H9 (cell line): ENCODE measurements at regions not wholly inside any gene's neighbourhood (a gene's known extent, or its start where the extent isn't known, plus 50 kb on each side); places are given as distances from the start of the nearest gene placed in this dataset.

Source experiments
- DNase-seq: peaks from one replicate; pipeline ENCODE4 v3.0.0-alpha.2; 2017
- H2AFZ ChIP-seq: one replicate; pipeline ENCODE4 v1.6.1; 2013; ENCODE audit warnings: mild to moderate bottlenecking, low read length, control low read depth, moderate library complexity
- H2AK5ac ChIP-seq: 2 replicates; pipeline ENCODE4 v1.6.1; 2013; ENCODE audit warnings: low read length, control low read depth, mixed read lengths; ENCODE audit not compliant: insufficient read length
- H2BK120ac ChIP-seq: one replicate; pipeline ENCODE4 v1.6.1; 2013; ENCODE audit warnings: low read depth, mild to moderate bottlenecking, low read length, control low read depth, inconsistent platforms; ENCODE audit not compliant: poor library complexity, severe bottlenecking
- H2BK12ac ChIP-seq: 2 replicates; pipeline ENCODE4 v1.6.1; 2013; ENCODE audit warnings: low read length, control low read depth, mixed read lengths, low read depth; ENCODE audit not compliant: insufficient read length
- H2BK15ac ChIP-seq: 2 replicates; pipeline ENCODE4 v1.6.1; 2013; ENCODE audit warnings: low read depth, low read length, control low read depth
- H2BK20ac ChIP-seq: one replicate; pipeline ENCODE4 v1.6.1; 2013; ENCODE audit warnings: low read depth, mild to moderate bottlenecking, low read length, control low read depth, inconsistent platforms; ENCODE audit not compliant: poor library complexity, severe bottlenecking
- H2BK5ac ChIP-seq: 2 replicates; pipeline ENCODE4 v1.6.1; 2013; ENCODE audit warnings: low read length, control low read depth, mixed read lengths; ENCODE audit not compliant: insufficient read length
- H3K14ac ChIP-seq: 2 replicates; pipeline ENCODE4 v1.6.1; 2013; ENCODE audit warnings: low read length, control low read depth; ENCODE audit not compliant: insufficient read depth
- H3K18ac ChIP-seq: 2 replicates; pipeline ENCODE4 v1.6.1; 2013; ENCODE audit warnings: low read depth, mild to moderate bottlenecking, mixed read lengths, low read length, control low read depth; ENCODE audit not compliant: insufficient read length
- H3K23ac ChIP-seq: 2 replicates; pipeline ENCODE4 v1.6.1; 2013; ENCODE audit warnings: low read length, control low read depth, mixed read lengths, low read depth; ENCODE audit not compliant: insufficient read length
- H3K23me2 ChIP-seq: 2 replicates; pipeline ENCODE4 v1.6.1; 2013; ENCODE audit warnings: low read depth, mild to moderate bottlenecking, mixed read lengths, low read length, control low read depth; ENCODE audit not compliant: insufficient read length, poor library complexity, severe bottlenecking
- H3K27ac ChIP-seq: 2 replicates; pipeline ENCODE4 v1.5.1; 2013; ENCODE audit warnings: low read length, control low read depth, mixed read lengths, low read depth; ENCODE audit not compliant: insufficient read length
- H3K27me3 ChIP-seq: 2 replicates; pipeline ENCODE4 v1.6.1; 2013; ENCODE audit warnings: low read length, control low read depth, inconsistent platforms; ENCODE audit not compliant: insufficient read depth
- H3K4ac ChIP-seq: 2 replicates; pipeline ENCODE4 v1.6.1; 2013; ENCODE audit warnings: low read depth, mild to moderate bottlenecking, control low read depth, inconsistent platforms, low read length, moderate library complexity
- H3K4me1 ChIP-seq: 2 replicates; pipeline ENCODE4 v1.6.1; 2013; ENCODE audit warnings: low read length, control low read depth, inconsistent platforms; ENCODE audit not compliant: insufficient read depth
- H3K4me2 ChIP-seq: 2 replicates; pipeline ENCODE4 v1.6.1; 2013; ENCODE audit warnings: low read length, control low read depth, mixed read lengths; ENCODE audit not compliant: insufficient read length, insufficient read depth
- H3K56ac ChIP-seq: 2 replicates; pipeline ENCODE4 v1.6.1; 2013; ENCODE audit warnings: low read depth, mild to moderate bottlenecking, mixed read lengths, low read length, control low read depth; ENCODE audit not compliant: insufficient read length
- H3K79me1 ChIP-seq: 2 replicates; pipeline ENCODE4 v1.6.1; 2013; ENCODE audit warnings: low read depth, mild to moderate bottlenecking, moderate library complexity, low read length, control low read depth, inconsistent platforms; ENCODE audit not compliant: insufficient read depth, poor library complexity, severe bottlenecking
- H3K79me2 ChIP-seq: 2 replicates; pipeline ENCODE4 v1.6.1; 2013; ENCODE audit warnings: low read length, control low read depth, inconsistent platforms; ENCODE audit not compliant: insufficient read depth
- H3K9ac ChIP-seq: 2 replicates; pipeline ENCODE4 v1.6.1; 2013; ENCODE audit warnings: low read length, control low read depth, mixed read lengths; ENCODE audit not compliant: insufficient read length; ENCODE audit errors: extremely low read depth
- H3K9me3 ChIP-seq: one replicate; pipeline ENCODE4 v1.6.1; 2013; ENCODE audit warnings: low read depth, low read length, inconsistent platforms; ENCODE audit not compliant: control insufficient read depth
- H3T11ph ChIP-seq: one replicate; pipeline ENCODE4 v1.6.1; 2013; ENCODE audit warnings: mild to moderate bottlenecking, low read length, control low read depth, inconsistent platforms
- H4K20me1 ChIP-seq: one replicate; pipeline ENCODE4 v1.6.1; 2013; ENCODE audit not compliant: control insufficient read depth, insufficient read length, insufficient read depth
- H4K5ac ChIP-seq: 2 replicates; pipeline ENCODE4 v1.6.1; 2013; ENCODE audit warnings: low read depth, mild to moderate bottlenecking, mixed read lengths, low read length, control low read depth; ENCODE audit not compliant: insufficient read length
- H4K8ac ChIP-seq: replicated peaks from 2 replicates; pipeline ENCODE4 v1.6.1; 2013; ENCODE audit warnings: low read length, control low read depth, mixed read lengths, low read depth; ENCODE audit not compliant: insufficient read length
- H4K91ac ChIP-seq: 2 replicates; pipeline ENCODE4 v1.6.1; 2013; ENCODE audit warnings: low read depth, mild to moderate bottlenecking, moderate library complexity, mixed read lengths, low read length, control low read depth; ENCODE audit not compliant: insufficient read length
- H3K27ac Mint-ChIP-seq, 3 experiments: 2 replicates in 2 of 3; 3 replicates in 1 of 3; pipeline ENCODE4 v1.8.0; 2020 to 2021; ENCODE audit warnings: mixed read lengths in 3 of 3, mild to moderate bottlenecking in 1 of 3, moderate library complexity in 1 of 3
- H3K27me3 Mint-ChIP-seq: 2 replicates; pipeline ENCODE4 v1.8.0; 2021; ENCODE audit warnings: low read depth, mild to moderate bottlenecking, moderate library complexity, mixed read lengths
- H3K36me3 Mint-ChIP-seq, 3 experiments: 2 replicates in 2 of 3; 3 replicates in 1 of 3; pipeline ENCODE4 v1.8.0; 2020 to 2021; ENCODE audit warnings: low read depth in 3 of 3, mixed read lengths in 3 of 3; ENCODE audit not compliant: insufficient read depth in 1 of 3
- H3K4me1 Mint-ChIP-seq, 2 experiments: 2 replicates each; pipeline ENCODE4 v1.8.0; 2020; ENCODE audit warnings: mixed read lengths in 2 of 2
- H3K4me3 Mint-ChIP-seq, 2 experiments: 2 replicates in 1 of 2; 3 replicates in 1 of 2; pipeline ENCODE4 v1.8.0; 2020 to 2021; ENCODE audit warnings: mild to moderate bottlenecking in 2 of 2, mixed read lengths in 2 of 2, moderate library complexity in 1 of 2
- H3K9me3 Mint-ChIP-seq, 2 experiments: 2 replicates in 1 of 2; 3 replicates in 1 of 2; pipeline ENCODE4 v1.8.0; 2020; ENCODE audit warnings: mild to moderate bottlenecking in 2 of 2, mixed read lengths in 2 of 2, moderate library complexity in 1 of 2
- whole genome bisulfite sequencing: extraction: QIAGEN DNeasy Blood & Tissue Kit; methylation state at CpG from one replicate; pipeline ENCODE4 v1.1.7; 2013; ENCODE audit warnings: missing lambda C conversion rate, low lambda C conversion rate, mixed read lengths; ENCODE audit not compliant: insufficient read length; ENCODE audit errors: extremely low coverage; 5-methylcytosine and 5-hydroxymethylcytosine counted together
- TF ChIP-seq, protein P1 (sequence below): fragments of 200-600 bp; sonication (generic); conservative IDR thresholded peaks from 3 replicates; pipeline ENCODE4 v1.8.0; 2021; ENCODE audit warnings: antibody characterized with exemption, mild to moderate bottlenecking

GRCh38 chr17:72422505-72423285, 301.9 kb downstream of the SOX9 start:
- Mint-ChIP-seq H3K27ac (no peak overlapping the region; a peak in 1 of 7 replicates), H3K4me3 (no peak overlapping the region), H3K36me3 (peaks cover 4 to 13% (median 7%) of the 10 kb centered on the region in 3 experiments), H3K9me3 (peaks cover 11 to 12% of the 10 kb centered on the region in 2 experiments), H3K27me3 (peaks cover 2% of the 10 kb centered on the region; the same call in 1 of the 2 replicates), H3K4me1 (peaks cover 14 to 28% of the 10 kb centered on the region in 2 experiments)
- H3K4me2 ChIP-seq: no peak overlapping the region
- H3K27me3 ChIP-seq: no peaks in the 10 kb centered on the region
- no peak overlapping the region for H2BK5ac ChIP-seq
- H3K14ac ChIP-seq: no peak overlapping the region
- H2AK5ac ChIP-seq: no peak overlapping the region
- no peak overlapping the region for H4K91ac ChIP-seq
- H2BK120ac ChIP-seq: no peak overlapping the region
- H2BK12ac ChIP-seq: no peak overlapping the region
- H3T11ph ChIP-seq: no peak overlapping the region
- H3K23me2 ChIP-seq: no peaks in the 10 kb centered on the region
- H2AFZ ChIP-seq: no peak overlapping the region
- no peak overlapping the region for H3K27ac ChIP-seq
- no peak overlapping the region for H3K18ac ChIP-seq
- DNase-seq: no peak
- no peak overlapping the region for H3K23ac ChIP-seq
- H2BK20ac ChIP-seq: no peak overlapping the region
- H4K8ac ChIP-seq: no peak overlapping the region
- H4K5ac ChIP-seq: no peak overlapping the region
- no peaks in the 10 kb centered on the region for H3K79me2 ChIP-seq
- no peak overlapping the region for H3K56ac ChIP-seq
- no peak overlapping the region for H3K9ac ChIP-seq
- H3K79me1 ChIP-seq: no peaks in the 10 kb centered on the region
- WGBS: no CpG with 5 or more reads among the region's 21 CpGs
- no peak overlapping the region for H2BK15ac ChIP-seq
- no peak overlapping the region for H3K4ac ChIP-seq
- H3K4me1 ChIP-seq: peaks cover 1% of the 10 kb centered on the region; the same call in 1 of the 2 replicates
- H3K9me3 ChIP-seq: peaks cover 7% of the 10 kb centered on the region
- TF ChIP-seq, protein P1, sequence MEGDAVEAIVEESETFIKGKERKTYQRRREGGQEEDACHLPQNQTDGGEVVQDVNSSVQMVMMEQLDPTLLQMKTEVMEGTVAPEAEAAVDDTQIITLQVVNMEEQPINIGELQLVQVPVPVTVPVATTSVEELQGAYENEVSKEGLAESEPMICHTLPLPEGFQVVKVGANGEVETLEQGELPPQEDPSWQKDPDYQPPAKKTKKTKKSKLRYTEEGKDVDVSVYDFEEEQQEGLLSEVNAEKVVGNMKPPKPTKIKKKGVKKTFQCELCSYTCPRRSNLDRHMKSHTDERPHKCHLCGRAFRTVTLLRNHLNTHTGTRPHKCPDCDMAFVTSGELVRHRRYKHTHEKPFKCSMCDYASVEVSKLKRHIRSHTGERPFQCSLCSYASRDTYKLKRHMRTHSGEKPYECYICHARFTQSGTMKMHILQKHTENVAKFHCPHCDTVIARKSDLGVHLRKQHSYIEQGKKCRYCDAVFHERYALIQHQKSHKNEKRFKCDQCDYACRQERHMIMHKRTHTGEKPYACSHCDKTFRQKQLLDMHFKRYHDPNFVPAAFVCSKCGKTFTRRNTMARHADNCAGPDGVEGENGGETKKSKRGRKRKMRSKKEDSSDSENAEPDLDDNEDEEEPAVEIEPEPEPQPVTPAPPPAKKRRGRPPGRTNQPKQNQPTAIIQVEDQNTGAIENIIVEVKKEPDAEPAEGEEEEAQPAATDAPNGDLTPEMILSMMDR: no peak
- no peaks in the 10 kb centered on the region for H4K20me1 ChIP-seq
